G401.6 (cell line): ENCODE measurements at regions not wholly inside any gene's neighbourhood (a gene's known extent, or its start where the extent isn't known, plus 50 kb on each side); places are given as distances from the start of the nearest gene placed in this dataset.

Source experiments
- FAIRE-seq: peaks from 2 replicates; lab custom pipeline; 2012; peaks lifted over from hg19 to GRCh38; lab: Jason Lieb, UNC

DNA sequence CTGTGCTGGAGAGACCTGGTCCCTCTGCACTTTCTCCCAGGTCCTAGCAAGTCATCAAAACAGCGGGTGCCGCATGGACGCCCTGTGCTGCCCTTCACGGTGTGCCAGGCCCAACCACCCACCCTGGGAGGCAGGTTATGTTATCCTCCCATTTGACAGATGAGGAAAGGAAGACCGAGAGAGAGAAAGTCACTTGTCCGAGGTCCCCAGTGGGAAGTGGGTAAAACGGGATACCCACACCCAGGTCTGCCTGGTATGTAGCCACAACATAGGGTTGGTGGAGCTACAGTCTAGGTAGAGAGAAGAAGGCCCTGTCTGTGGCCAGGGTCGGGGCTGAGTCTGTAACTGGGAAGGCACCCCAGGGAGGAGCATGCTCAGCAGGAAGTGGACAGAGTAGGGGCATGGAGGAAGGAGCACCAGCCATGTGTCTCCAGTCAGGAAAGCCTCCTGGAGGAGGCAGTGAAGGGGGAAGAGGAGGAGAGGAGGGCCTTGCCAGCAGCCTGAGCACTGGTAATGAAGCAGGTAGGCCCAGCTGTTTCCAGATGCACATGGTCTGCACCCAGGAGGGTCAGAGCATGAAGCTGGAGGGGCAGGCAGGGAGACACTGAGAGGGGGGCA lies 98.4 kb downstream of the ZFP36L2 start:
- no peak for FAIRE-seq

DNA sequence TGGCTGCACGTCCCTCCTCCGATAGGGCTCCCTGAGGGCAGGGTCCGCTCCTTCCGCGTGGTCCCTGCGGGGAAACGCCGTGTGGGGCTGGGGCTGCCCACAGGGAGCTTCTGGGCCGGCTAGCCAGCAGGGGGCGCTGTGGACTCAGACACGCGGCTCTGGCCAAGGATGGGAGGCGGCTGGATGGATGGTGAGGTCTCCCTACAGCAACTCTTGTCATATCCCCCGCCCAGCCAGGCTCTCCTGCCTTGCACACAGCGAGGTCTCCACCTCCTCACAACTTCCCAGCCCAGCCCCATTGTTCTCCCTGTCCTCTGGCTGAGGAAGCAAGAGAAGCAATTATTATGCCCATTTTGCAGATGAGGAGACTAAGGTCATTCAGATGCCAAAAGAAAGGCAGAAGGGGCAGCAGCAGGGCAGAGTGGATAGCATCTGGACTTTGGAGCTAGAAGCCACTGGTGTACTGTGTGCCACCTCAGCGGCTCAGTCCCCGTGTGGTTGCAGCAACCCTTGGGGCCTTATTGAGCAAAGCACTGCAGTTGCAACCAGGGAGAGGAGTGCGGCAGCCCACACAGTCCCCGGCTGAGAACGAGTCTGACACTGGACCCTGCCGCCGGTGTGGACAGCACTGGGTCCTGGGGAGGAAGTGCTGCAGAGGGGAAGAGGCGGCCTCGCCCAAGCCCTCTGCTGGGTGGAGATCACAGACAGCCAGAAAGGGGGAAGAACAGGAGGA lies 99.0 kb downstream of the ZFP36L2 start:
- FAIRE-seq = no peak

DNA sequence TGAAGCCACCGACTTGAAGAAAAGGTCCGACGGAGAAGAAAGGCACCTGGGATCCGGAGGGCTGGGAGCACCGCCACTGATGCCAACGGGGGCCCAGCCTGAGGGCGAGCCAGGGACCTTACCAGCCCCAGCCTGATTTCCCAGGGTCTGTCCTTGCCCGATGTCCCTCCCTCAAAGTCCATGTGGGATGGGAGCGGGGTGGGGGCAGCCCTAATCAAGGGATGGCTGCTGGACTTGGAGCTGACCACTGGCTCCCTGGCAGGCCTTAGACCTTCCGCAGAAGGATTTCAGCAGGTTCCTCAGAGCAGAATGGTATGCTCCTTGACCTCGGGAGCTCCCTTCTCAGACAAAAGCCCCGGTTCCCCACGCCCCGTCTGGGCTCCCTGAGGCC lies 99.6 kb downstream of the ZFP36L2 start:
- no peak for FAIRE-seq

DNA sequence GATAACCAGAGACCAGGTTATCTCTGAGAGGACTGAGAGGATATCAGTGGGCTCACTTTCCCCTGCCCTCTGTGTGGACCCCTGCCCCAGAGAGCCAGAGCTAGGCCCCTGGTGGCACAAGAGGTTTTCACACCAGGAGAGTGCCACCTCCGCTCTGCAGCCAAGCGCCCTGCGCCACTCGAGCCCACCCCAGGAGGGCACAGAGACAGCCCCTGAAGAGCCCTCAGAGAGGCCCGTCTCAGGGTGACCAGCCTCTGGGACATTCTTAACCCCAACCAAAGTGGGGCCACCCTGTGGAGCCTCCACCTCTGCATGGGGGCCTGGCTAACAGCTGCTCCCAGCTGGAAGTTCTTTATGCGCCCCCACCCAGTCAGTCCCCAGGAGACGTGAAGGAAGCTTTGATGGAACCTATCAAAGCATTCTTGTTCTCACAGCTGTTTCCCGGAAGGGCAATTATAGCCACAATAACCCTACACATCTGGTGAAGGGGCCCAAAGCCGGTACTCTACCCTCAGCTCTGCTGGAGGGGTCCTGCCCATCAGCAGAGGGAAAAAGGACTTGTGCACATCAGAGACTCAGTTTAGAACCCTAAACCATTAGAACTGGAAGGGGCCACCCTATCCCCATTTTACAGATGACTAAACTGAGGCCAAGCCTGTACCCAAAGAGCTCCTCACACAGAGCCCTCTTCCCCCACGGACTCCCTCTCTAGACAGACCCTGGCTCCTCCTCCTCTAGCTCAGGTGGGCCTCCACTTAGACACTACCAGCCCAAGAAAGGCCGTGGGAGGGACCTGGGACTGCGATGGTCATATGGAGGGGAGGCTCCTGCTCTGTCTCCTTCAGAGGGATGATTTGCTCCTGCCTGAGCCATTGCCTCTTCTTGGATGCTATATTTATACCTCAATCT lies 101.1 kb downstream of the ZFP36L2 start:
- FAIRE-seq = no peak

DNA sequence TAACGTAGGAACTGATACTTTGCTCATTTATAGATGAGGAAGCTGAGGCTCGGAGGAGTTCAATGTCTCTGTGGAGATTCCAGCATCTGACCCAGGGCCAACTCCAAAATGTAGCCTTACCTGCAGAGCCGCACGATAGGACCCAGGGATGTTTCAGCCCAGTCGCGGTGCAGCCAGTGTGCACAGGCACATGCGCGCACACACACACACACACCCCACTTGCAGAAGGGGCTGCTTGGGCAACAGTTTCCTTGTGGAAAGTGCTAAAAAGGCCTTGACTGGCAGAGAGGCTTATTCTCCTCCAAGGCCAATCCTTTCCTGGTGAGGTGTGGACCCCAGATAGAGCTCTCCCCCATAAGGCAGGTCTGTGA lies 101.7 kb downstream of the ZFP36L2 start:
- FAIRE-seq = no peak

DNA sequence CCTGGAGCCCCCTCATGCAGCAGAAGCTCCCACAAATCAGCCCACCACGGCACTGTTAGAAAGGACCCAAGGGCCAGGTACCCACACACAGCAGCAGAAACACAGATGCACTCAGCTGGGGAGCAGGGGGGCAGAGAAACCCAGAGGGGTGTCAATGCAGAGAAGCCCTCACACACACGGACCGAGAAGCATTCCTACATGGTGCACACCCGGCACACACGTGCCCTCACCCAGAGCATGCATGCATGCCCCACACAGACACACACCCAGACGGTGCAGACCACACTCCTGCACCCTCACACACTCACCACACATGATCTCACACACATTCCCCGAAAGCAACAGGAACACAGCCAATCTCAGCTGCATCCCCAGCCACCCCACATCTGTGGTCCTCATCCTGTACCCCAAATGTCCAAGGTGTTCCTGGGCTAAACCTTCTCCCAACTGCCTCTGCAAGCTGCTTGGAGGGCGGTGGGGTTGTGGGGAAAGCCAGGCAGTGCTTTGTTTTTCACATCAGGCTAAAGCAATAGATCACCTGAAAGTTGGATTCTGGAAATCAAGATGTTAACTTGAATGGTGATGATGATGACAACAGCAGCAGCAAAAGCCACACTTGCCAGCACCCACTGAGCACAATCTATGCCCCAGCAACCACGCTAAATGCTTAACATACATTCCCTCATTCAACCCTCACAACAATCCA lies 102.3 kb downstream of the ZFP36L2 start:
- no peak for FAIRE-seq

DNA sequence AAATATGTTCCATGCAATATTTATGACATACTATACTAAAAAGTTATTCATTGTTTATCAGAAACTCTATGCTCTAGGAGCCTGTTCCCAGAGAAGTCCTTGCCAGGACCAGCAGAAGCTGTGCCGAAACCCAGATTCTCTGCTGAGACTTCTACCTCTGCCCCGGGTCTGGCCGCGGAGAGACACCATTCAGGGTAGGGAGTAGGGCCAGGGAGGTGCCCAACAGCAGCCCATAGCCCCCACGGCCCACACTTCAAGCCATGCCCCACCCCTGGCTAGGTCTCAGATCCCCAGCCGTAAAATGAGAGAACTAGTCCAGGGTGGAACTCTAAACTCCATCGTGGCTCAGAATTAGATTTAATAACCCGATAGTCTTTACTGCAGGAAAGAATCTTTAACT lies 102.9 kb downstream of the ZFP36L2 start:
- FAIRE-seq = no peak

DNA sequence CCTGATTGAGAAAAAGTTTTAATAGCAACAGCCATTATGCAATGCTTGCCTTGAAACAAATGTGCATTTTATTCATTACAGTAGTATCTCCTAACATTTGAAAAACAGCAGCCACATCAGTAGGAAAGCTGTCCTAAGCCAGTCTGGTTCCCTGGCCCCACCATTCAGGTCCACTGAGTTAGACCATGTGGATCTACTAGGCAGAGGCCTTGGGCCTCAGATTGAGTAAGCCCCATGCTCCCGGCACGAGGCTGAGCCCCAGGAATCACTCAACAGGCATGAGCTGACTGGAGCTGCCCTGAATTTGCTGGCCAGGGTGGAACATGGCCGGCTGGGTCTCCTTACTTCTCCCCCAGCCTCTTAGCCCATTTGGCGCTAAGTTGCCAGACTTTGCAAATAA lies 103.4 kb downstream of the ZFP36L2 start:
- no peak for FAIRE-seq

DNA sequence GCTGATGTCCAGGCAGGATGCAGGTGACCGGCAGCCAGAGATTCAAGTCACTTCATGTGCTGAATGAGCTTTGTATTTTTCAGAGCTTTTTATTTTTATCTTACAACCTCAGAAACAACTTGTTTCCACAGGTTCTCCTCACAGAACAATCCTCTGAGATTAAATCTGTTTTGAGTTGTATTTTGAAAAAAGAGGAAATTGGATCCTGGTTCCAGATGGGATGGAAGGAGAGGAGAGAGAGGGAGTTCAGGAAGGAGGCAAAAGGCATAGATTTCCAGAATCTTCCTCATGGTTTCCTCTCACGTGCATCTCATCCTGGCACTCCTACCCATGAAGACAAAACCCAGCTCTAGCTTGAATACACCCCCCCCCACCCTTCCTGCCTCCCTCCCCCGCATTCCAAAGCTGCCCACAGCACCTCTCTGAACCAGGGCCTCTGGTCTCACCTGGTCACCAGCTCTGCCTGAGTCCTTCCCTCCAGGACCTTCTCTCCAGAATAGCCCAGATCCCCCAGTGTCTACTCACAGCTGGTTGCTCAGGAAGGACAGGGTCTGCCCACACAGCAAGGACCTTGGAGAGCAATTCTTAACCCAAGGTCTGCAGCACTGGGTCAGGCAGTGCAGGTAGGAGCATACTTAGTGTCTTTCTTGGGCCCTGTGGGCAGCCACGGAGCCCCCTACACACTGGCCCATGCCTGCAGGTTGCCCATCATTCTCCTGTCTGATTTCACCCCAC lies 104.7 kb downstream of the ZFP36L2 start:
- no peak for FAIRE-seq

DNA sequence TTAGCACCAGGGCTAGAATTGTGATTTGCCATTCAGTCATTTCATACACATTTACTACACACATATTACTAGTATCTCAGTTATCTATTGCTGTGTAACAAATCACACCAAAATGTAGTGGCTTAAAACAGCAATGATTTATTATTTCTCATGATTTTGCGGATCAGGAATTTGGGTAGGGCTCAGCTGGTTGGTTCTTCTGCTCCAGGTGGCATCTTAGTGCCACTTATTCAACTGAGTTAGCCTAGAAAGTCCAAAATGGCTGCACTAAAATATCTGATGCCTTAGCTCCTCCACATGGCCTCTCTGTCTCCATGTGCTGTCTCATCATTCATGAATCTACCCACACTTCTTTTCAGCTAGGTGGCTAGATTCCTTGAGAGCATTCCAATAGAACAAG lies 107.1 kb downstream of the ZFP36L2 start:
- no peak for FAIRE-seq

DNA sequence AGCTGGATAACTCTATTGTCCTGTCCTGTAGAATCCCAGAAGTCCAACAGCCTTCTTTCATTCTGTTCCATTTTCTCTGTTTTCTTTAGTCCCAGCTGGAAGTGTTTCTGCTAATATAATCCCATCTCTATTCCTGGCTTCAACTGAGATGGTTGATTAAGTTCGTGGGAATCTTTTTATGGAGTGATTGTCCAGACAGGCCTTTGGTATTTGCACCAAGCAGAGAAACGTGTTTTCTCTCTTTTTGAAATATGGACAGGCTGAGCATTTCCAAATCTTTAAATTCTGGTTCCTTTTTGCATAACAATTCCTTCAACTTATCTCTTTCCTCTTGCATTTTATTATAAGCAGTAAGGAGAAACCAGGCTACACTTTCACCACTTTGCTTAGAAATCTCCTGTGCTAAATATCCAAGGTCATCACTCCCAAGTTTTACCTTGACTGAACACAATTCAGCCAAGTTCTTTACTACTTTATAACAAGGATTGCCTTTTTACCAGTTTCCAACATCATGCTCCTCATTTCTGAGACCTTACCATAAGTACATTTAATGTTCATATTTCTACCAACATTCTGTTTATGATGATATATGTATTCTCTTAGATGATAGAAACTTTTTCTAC lies 108.8 kb downstream of the ZFP36L2 start:
- no peak for FAIRE-seq

DNA sequence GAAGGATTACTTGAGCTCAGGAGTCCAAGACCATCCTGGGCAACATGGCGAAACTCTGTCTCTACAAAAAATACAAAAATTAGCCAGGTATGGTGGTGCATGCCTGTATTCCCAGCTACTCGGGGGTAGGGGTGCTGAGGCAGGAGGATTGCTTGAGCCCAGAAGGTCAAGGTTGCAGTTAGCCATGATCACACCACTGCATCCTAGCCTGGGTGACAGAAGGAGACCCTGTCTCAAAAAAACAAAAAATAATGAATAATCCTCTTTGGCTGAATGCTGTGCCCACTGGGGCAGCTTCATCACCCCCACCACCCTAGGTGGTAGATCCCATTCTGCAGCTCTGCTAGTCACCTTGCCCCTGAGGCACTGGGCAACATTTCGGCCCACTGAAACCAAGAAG lies 109.4 kb downstream of the ZFP36L2 start:
- FAIRE-seq = no peak

DNA sequence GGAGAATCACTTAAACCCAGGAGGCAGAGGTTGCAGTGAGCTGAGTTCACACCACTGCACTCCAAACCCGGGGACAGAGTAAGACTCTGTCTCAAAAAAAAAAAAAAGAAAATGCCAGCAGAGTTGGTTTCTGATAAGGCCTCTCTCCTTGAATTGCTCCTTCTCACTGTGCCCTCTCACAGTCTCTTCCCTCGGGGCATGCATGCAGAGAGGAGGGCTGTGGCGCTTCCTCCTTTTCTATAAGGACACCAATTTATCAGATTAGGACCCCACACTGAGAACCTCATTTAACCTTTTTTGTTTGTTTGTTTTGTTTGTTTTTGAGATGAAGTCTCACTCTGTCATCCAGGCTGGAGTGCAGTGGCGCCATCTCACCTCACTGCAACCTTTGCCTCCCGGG lies 110.5 kb downstream of the ZFP36L2 start:
- FAIRE-seq = no peak

DNA sequence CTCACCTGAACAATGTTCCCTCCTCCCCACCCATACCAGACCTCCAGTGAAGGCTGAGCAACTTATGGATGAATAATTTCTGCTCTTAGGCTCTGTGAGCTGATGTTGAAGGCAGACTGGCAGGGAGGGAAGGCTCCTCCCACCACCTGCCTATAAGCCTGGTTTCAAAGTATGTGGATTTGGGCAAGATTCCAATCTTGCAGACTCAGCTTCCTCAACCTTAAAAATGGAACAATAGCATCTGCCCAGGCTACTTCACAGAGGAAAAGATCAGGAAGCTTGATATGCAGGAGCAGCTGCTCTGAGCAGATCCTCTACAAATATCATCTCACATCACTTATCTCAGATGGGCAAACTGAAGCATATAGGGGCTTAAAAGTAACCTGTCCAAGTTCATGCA lies 112.2 kb downstream of the ZFP36L2 start:
- no peak for FAIRE-seq

DNA sequence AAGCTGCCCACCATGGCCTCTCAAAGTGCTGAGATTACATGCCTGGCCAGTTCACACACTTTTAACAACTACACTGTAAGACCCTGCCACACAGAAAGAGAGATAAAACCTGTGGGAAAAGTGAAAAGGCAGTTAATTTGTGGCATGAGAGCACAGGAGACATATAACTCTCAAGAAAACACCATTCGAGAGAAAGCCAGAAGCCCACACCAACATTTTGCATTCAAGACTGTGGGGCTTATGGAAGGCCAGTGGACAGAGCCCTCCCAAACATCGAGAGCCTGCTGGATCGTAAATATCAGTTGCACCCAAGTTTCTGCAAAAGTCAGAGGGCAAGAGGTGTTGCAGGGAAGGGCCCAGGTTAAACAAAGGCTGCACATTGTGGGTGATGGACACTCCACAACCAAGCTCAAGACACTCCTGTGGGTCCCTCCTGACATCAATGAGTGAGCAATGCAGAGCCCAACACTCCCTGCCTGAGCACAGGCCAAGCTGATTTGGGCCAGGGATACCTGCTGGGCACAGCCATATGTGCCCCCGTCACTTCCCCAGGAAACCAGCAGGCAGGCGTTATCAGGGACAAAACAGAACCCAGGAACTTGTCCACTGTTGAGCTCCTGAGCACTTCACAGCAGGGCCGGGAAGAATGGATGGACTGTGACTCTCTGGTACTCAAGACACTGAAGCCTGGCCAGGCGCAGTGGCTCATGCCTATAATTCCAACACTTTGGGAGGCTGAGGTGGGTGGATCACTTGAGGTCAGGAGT lies 114.4 kb downstream of the ZFP36L2 start:
- FAIRE-seq = no peak

DNA sequence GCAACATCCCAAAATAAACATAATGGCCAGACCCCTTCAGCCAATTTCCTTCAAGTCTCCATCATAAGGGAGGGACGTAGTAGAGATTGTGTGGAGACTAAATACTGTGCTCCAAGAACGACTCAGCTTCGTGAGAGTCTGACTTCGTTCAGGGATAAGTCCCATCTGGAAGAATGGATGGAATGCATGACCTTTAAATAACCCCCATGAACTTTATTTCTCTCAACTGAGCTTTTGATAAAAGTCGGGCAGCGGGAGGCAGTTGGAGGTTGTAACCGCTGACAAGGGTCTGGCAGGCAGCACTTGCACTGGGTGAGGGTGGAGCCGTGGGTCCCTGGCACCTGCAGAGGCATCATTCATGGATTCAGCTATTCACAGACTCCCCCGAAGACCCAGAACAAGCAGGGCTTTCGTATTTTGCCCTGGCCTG lies 115.9 kb downstream of the ZFP36L2 start:
- no peak for FAIRE-seq

DNA sequence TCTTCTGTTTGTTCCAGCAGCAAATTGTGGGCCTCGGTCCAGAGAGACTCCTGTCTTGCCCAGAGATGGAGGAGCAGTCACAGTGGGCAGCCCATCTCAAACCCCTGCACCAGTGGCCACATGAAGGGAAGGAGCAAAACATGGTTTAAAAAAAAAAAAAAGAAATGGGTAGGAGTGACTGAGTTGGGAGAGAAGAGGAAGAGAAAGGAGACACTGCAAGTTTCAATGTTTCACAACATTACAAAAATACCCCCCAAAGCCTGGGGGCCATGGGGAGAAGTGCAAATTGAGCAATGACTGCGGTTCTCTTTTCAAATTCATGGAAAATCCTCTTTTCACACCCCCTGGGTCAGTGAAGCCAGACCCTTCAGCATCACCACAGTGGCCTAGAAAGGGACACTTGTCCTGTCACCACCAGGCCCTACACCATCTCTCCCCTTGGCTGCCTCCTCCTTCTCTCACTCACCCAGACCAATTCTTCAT lies 117.1 kb downstream of the ZFP36L2 start:
- no peak for FAIRE-seq

DNA sequence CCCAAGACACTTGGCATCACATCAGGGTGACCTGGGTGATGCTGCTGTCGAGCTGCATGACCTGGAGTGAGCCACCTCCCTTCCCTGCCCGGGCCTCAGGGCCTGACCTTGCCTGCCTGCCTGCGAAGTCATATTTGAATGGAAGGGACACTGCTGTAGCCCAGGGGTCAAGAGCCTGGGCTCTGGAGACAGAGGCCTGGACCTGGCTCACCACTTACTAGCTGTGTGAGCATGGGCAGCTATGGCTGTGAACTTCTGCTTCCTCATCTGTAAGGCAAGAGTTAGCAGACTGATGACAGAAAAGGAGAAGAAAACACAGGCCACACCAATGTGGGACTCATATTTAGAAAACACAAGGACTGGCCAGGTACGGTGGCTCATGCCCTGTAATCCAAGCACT lies 118.7 kb downstream of the ZFP36L2 start:
- no peak for FAIRE-seq

DNA sequence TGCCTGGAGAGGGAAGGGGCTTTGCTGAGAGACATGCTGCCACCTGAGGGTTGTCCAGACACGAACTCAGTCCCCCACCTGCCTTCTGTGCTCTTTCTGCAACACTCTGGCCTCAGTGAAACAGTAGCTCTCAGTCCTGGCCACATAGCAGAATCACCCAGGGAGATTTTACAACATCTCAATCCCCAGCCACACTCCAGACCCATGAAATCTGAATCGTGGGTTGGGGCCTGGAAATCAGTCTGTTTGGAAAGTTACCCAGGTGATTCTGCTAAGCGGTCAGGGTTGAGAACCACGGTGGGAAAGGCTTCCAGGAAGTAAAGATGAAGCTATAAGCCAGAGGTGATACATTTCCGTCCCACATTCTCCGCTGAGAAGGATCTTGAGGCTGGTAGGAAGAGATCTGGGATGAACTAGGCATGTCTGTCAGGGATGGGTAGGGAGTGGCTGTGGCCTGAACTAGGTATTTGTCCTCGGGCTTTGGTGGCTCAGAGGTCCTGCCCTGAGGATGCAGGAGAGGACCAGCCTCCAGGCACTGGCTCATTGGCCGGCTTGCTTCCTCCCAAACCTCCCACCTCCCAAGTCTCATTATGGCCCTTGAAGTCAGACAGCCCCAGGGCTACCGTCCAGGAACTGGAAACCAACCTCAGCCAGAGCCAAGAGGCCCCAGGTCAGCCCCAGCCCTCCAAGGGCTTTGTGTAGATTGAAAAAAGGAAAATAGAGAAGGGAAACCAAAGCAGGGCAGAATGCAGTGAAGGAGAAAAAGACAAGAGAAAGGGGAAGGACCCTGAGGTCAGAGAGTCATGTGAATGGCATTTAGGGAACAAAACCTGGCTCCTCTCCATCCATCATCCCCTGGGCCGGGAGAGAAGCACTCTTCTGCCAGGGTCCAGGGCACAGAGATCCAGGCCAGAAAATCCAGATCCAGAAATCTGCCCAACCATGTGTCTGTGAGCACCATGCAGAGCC lies 119.6 kb downstream of the ZFP36L2 start:
- FAIRE-seq = no peak
